22Rv1 (cell line): ENCODE measurements at regions not wholly inside any gene's neighbourhood (a gene's known extent, or its start where the extent isn't known, plus 50 kb on each side); places are given as distances from the start of the nearest gene placed in this dataset.

ENCODE experiments used
- CTCF ChIP-seq: fragments of 450-650 bp; IDR thresholded peaks from 2 replicates; pipeline ENCODE4 v1.5.1; 2017; ENCODE audit warnings: mild to moderate bottlenecking
- ZFX ChIP-seq: fragments of 450-650 bp; IDR thresholded peaks from 2 replicates; pipeline ENCODE4 v1.6.1; 2017; ENCODE audit warnings: antibody characterized with exemption, borderline replicate concordance

GRCh38 chr15:66896611-66897010 is 168.8 kb upstream of the SMAD3 start:
- TF ChIP-seq CTCF = no peak
- no peak for TF ChIP-seq ZFX
